Astrocyte (in vitro differentiated cells and primary cell): ENCODE measurements at regions not wholly inside any gene's neighbourhood (a gene's known extent, or its start where the extent isn't known, plus 50 kb on each side); places are given as distances from the start of the nearest gene placed in this dataset.
"Not testable (repeated sequence)": the region's sequence is repeated elsewhere in the genome, so short reads cannot be mapped to it uniquely, and the experiment has no call there.

Experiments
- DNase-seq: peaks from one replicate; pipeline ENCODE4 v3.0.0-alpha.2; 2010; ENCODE audit warnings: low read depth
- FAIRE-seq: peaks from 2 replicates; lab custom pipeline; 2011; peaks lifted over from hg19 to GRCh38; lab: Jason Lieb, UNC
- H2AFZ ChIP-seq: 2 replicates; pipeline ENCODE4 v1.6.0; 2012; ENCODE audit warnings: low read depth, low read length, inconsistent platforms
- H3K27ac ChIP-seq: 2 replicates; pipeline ENCODE4 v1.5.1; 2011; ENCODE audit warnings: low read depth, low read length, inconsistent platforms
- H3K27me3 ChIP-seq: 2 replicates; pipeline ENCODE4 v1.6.0; 2011; ENCODE audit warnings: low read length, inconsistent platforms; ENCODE audit not compliant: insufficient read depth
- H3K36me3 ChIP-seq: 2 replicates; pipeline ENCODE4 v1.5.1; 2011; ENCODE audit warnings: low read length, inconsistent platforms; ENCODE audit not compliant: insufficient read depth
- H3K4me1 ChIP-seq: 2 replicates; pipeline ENCODE4 v1.5.1; 2011; ENCODE audit warnings: low read length, inconsistent platforms; ENCODE audit not compliant: insufficient read depth
- H3K4me2 ChIP-seq: 2 replicates; pipeline ENCODE4 v1.6.0; 2012; ENCODE audit warnings: low read length, inconsistent platforms
- H3K4me3 ChIP-seq: 2 replicates; pipeline ENCODE4 v1.5.1; 2011; ENCODE audit warnings: low read depth, mild to moderate bottlenecking, low read length, inconsistent platforms; ENCODE audit not compliant: insufficient read depth
- H3K79me2 ChIP-seq: 2 replicates; pipeline ENCODE4 v1.6.0; 2012; ENCODE audit warnings: mild to moderate bottlenecking, low read length, inconsistent platforms; ENCODE audit not compliant: insufficient read depth
- H3K9ac ChIP-seq: 2 replicates; pipeline ENCODE4 v1.6.0; 2012; ENCODE audit warnings: mild to moderate bottlenecking, low read length, inconsistent platforms
- H3K9me3 ChIP-seq: 2 replicates; pipeline ENCODE4 v1.5.1; 2012; ENCODE audit warnings: low read depth, mild to moderate bottlenecking, low read length, inconsistent platforms; ENCODE audit not compliant: insufficient read depth
- H4K20me1 ChIP-seq: 2 replicates; pipeline ENCODE4 v1.6.0; 2012; ENCODE audit warnings: low read length, inconsistent platforms; ENCODE audit not compliant: insufficient read depth
- H3K27ac Mint-ChIP-seq: one replicate; pipeline ENCODE4 v1.8.0; 2021; ENCODE audit warnings: mild to moderate bottlenecking, mixed read lengths; ENCODE audit not compliant: unreplicated experiment
- H3K27me3 Mint-ChIP-seq: one replicate; pipeline ENCODE4 v1.8.0; 2021; ENCODE audit warnings: low read depth, mixed read lengths; ENCODE audit not compliant: unreplicated experiment
- H3K36me3 Mint-ChIP-seq: one replicate; pipeline ENCODE4 v1.8.0; 2021; ENCODE audit warnings: low read depth, mixed read lengths; ENCODE audit not compliant: unreplicated experiment
- H3K4me1 Mint-ChIP-seq: one replicate; pipeline ENCODE4 v1.8.0; 2021; ENCODE audit warnings: low read depth, mixed read lengths; ENCODE audit not compliant: unreplicated experiment
- H3K4me3 Mint-ChIP-seq: one replicate; pipeline ENCODE4 v1.8.0; 2021; ENCODE audit warnings: mild to moderate bottlenecking, moderate library complexity, mixed read lengths; ENCODE audit not compliant: unreplicated experiment
- H3K9me3 Mint-ChIP-seq: one replicate; pipeline ENCODE4 v1.8.0; 2021; ENCODE audit warnings: mild to moderate bottlenecking, mixed read lengths; ENCODE audit not compliant: unreplicated experiment
- CTCF ChIP-seq: IDR thresholded peaks from 2 replicates; pipeline ENCODE4 v1.5.1; 2011; ENCODE audit warnings: low read depth, mild to moderate bottlenecking, inconsistent platforms, low read length, moderate library complexity; ENCODE audit not compliant: insufficient read depth
- EZH2 ChIP-seq: IDR thresholded peaks from 2 replicates; pipeline ENCODE4 v1.6.1; 2012; ENCODE audit warnings: mild to moderate bottlenecking, low read length, inconsistent platforms; ENCODE audit not compliant: insufficient read depth

- Mint-ChIP-seq H3K9me3 (peaks cover 7% of the 10 kb centered on the region), H3K4me1 (no peaks in the 10 kb centered on the region), H3K36me3 (no peaks in the 10 kb centered on the region), H3K4me3 (no peak overlapping the region), H3K27me3 (no peaks in the 10 kb centered on the region), H3K27ac (no peak overlapping the region)
- FAIRE-seq (no peak), DNase-seq (no peak)
- Histone ChIP-seq H3K4me2 (no peak overlapping the region), H3K4me1 (no peaks in the 10 kb centered on the region), H3K4me3 (no peak overlapping the region), H3K27ac (no peak overlapping the region), H2AFZ (no peak overlapping the region), H3K79me2 (no peaks in the 10 kb centered on the region), H4K20me1 (no peaks in the 10 kb centered on the region), H3K36me3 (no peaks in the 10 kb centered on the region), H3K27me3 (no peaks in the 10 kb centered on the region), H3K9ac (no peak overlapping the region), H3K9me3 (no peaks in the 10 kb centered on the region)
- TF ChIP-seq CTCF (no peak), EZH2 (no peak)
These were observed 152.4 kb upstream of the CHL1 start for GRCh38 chr3:44028-44676.

GRCh38 chr3:44941-45340 is 151.6 kb upstream of the CHL1 start:
- H4K20me1 ChIP-seq, H2AFZ ChIP-seq, FAIRE-seq, H3K79me2 ChIP-seq, H3K4me2 ChIP-seq, H3K36me3 ChIP-seq, H3K27ac Mint-ChIP-seq, H3K9me3 ChIP-seq, H3K9ac ChIP-seq, H3K27me3 Mint-ChIP-seq, H3K4me3 Mint-ChIP-seq, H3K9me3 Mint-ChIP-seq, H3K27me3 ChIP-seq, H3K36me3 Mint-ChIP-seq, DNase-seq, H3K4me1 Mint-ChIP-seq, H3K27ac ChIP-seq, H3K4me3 ChIP-seq, H3K4me1 ChIP-seq: not testable (repeated sequence)

- H3K36me3 Mint-ChIP-seq: no peaks in the 10 kb centered on the region
- no peak overlapping the region for H3K4me2 ChIP-seq
- H3K27ac Mint-ChIP-seq: no peak overlapping the region
- no peaks in the 10 kb centered on the region for H3K27me3 Mint-ChIP-seq
- no peak for DNase-seq
- no peak for TF ChIP-seq CTCF
- no peak for TF ChIP-seq EZH2
- FAIRE-seq: peak; percentile 23
- no peaks in the 10 kb centered on the region for H3K36me3 ChIP-seq
- no peak overlapping the region for H3K4me3 Mint-ChIP-seq
- H4K20me1 ChIP-seq: no peaks in the 10 kb centered on the region
- H3K4me3 ChIP-seq: no peak overlapping the region
- no peaks in the 10 kb centered on the region for H3K4me1 ChIP-seq
- no peaks in the 10 kb centered on the region for H3K79me2 ChIP-seq
- H3K9me3 ChIP-seq: no peaks in the 10 kb centered on the region
- no peak overlapping the region for H3K27ac ChIP-seq
- no peaks in the 10 kb centered on the region for H3K27me3 ChIP-seq
- no peak overlapping the region for H3K9ac ChIP-seq
- no peaks in the 10 kb centered on the region for H3K4me1 Mint-ChIP-seq
- H2AFZ ChIP-seq: no peak overlapping the region
- peaks cover 5% of the 10 kb centered on the region for H3K9me3 Mint-ChIP-seq
These were observed 150.0 kb upstream of the CHL1 start for GRCh38 chr3:46576-46975.

- H3K4me2 ChIP-seq, H3K79me2 ChIP-seq, H4K20me1 ChIP-seq, H3K36me3 ChIP-seq, H3K9ac ChIP-seq, H3K27me3 ChIP-seq, H3K4me1 Mint-ChIP-seq, H3K9me3 ChIP-seq, DNase-seq, H2AFZ ChIP-seq, H3K27ac ChIP-seq, H3K36me3 Mint-ChIP-seq, H3K4me3 Mint-ChIP-seq, H3K4me1 ChIP-seq, FAIRE-seq, H3K27me3 Mint-ChIP-seq, H3K27ac Mint-ChIP-seq, H3K9me3 Mint-ChIP-seq, H3K4me3 ChIP-seq: not testable (repeated sequence)
These were observed 143.1 kb upstream of the CHL1 start for GRCh38 chr3:53441-53840.
